ENCODE measurements at regions not wholly inside any gene's neighbourhood (a gene's known extent, or its start where the extent isn't known, plus 50 kb on each side); places are given as distances from the start of the nearest gene placed in this dataset.

DNA sequence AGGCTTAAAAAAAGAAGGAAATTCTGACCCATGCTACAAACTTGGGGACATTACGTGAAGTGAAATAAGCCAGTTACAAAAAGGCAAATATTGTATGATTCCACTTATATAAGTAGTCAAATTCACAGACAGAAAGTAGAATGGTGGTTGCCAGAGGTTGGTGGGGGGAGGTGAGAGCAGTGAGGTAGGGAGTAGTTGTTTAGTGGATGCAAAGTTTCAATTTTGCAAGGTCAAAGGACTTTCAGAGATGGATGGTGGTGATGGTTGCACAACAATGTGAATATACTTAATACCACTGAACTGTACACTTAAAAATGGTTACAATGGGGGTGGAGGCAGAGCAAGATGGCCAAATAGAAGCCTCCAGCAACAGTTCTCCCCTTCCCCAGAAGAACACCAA, 86.2 kb upstream of the PLXNC1 start:
- no peak for TF ChIP-seq CTCF (IDR thresholded peaks at IDR 0.05)
- TF ChIP-seq POLR2A (IDR thresholded peaks at IDR 0.05) = no peak
- no peak for TF ChIP-seq EP300 (IDR thresholded peaks at IDR 0.05)
